Adrenal gland (tissue), 5 donors: ENCODE measurements at regions not wholly inside any gene's neighbourhood (a gene's known extent, or its start where the extent isn't known, plus 50 kb on each side); places are given as distances from the start of the nearest gene placed in this dataset.

Source experiments
- CTCF ChIP-seq, 6 experiments: fragments of 450-650 bp in 4 of 6; fragments of 200-600 bp in 2 of 6; sonication (generic) in 1 of 6; IDR thresholded peaks; 1 replicate in 5 of 6; 2 replicates in 1 of 6; pipeline versions ENCODE4 v1.5.1 to v1.8.0; 2016 to 2021; ENCODE audit warnings: antibody characterized with exemption in 6 of 6, mild to moderate bottlenecking in 2 of 6, moderate library complexity in 1 of 6
- POLR2A ChIP-seq, 2 donors: fragments of 450-650 bp; IDR thresholded peaks; one replicate each; pipeline ENCODE4 v1.6.1; 2017; ENCODE audit warnings: antibody characterized with exemption in 2 of 2, mild to moderate bottlenecking in 2 of 2, moderate library complexity in 1 of 2
- donor health status: DM: no; HTN: no; CAD: no.

- TF ChIP-seq CTCF (IDR thresholded peaks at IDR 0.05) (no peak), POLR2A (IDR thresholded peaks at IDR 0.05) (no peak)
Observed at GRCh38 chr6:144840619-144841018, 555.5 kb downstream of the UTRN start.
